Fibroblast of skin of abdomen (primary cell): ENCODE measurements at regions not wholly inside any gene's neighbourhood (a gene's known extent, or its start where the extent isn't known, plus 50 kb on each side); places are given as distances from the start of the nearest gene placed in this dataset.
"Not testable (repeated sequence)": the region's sequence is repeated elsewhere in the genome, so short reads cannot be mapped to it uniquely, and the experiment has no call there.

Source experiments
- DNase-seq: peaks from one replicate; pipeline ENCODE4 v3.0.0-alpha.2; 2013

GRCh38 chr1:102174259-102174863, 177.6 kb upstream of the OLFM3 start:
- no peak for DNase-seq

GRCh38 chr1:102172200-102172599, 175.5 kb upstream of the OLFM3 start:
- no peak for DNase-seq

- no peak for DNase-seq
These were observed 167.1 kb upstream of the OLFM3 start for GRCh38 chr1:102163799-102164198.

GRCh38 chr1:102151242-102151641, 154.5 kb upstream of the OLFM3 start:
- no peak for DNase-seq

GRCh38 chr1:102120910-102121309, 124.2 kb upstream of the OLFM3 start:
- DNase-seq = no peak

- no peak for DNase-seq
These were observed 121.4 kb upstream of the OLFM3 start for GRCh38 chr1:102118150-102118549.

- no peak for DNase-seq
These were observed 113.9 kb upstream of the OLFM3 start for GRCh38 chr1:102110586-102110985.

- DNase-seq = not testable (repeated sequence)
These were observed 112.8 kb upstream of the OLFM3 start for GRCh38 chr1:102109493-102109892.

- DNase-seq = no peak
These were observed 110.7 kb upstream of the OLFM3 start for GRCh38 chr1:102107441-102107840.

- DNase-seq = no peak
These were observed 109.3 kb upstream of the OLFM3 start for GRCh38 chr1:102105931-102106550.

GRCh38 chr1:102103646-102104045, 106.9 kb upstream of the OLFM3 start:
- no peak for DNase-seq

- DNase-seq = no peak
These were observed 105.6 kb upstream of the OLFM3 start for GRCh38 chr1:102102276-102102780.

GRCh38 chr1:102100666-102101065, 103.9 kb upstream of the OLFM3 start:
- DNase-seq = no peak

- no peak for DNase-seq
These were observed 103.2 kb upstream of the OLFM3 start for GRCh38 chr1:102099916-102100315.

GRCh38 chr1:102098536-102098935, 101.8 kb upstream of the OLFM3 start:
- no peak for DNase-seq

GRCh38 chr1:102098081-102098480, 101.4 kb upstream of the OLFM3 start:
- no peak for DNase-seq

- no peak for DNase-seq
These were observed 100.7 kb upstream of the OLFM3 start for GRCh38 chr1:102097451-102097850.

GRCh38 chr1:102096162-102096561, 99.4 kb upstream of the OLFM3 start:
- DNase-seq = no peak

GRCh38 chr1:102089791-102090190, 93.1 kb upstream of the OLFM3 start:
- DNase-seq = no peak

- DNase-seq = no peak
These were observed 89.2 kb upstream of the OLFM3 start for GRCh38 chr1:102085896-102086295.

- DNase-seq = no peak
These were observed 88.2 kb upstream of the OLFM3 start for GRCh38 chr1:102084771-102085535.

- DNase-seq = no peak
These were observed 86.5 kb upstream of the OLFM3 start for GRCh38 chr1:102083192-102083591.

GRCh38 chr1:102074874-102075273, 78.1 kb upstream of the OLFM3 start:
- no peak for DNase-seq

- DNase-seq = no peak
These were observed 74.7 kb upstream of the OLFM3 start for GRCh38 chr1:102071451-102071850.
